Activated CD8-positive, alpha-beta memory T cell treated with anti-CD3 and anti-CD28 coated beads for 36 hours (primary cell): ENCODE measurements at regions not wholly inside any gene's neighbourhood (a gene's known extent, or its start where the extent isn't known, plus 50 kb on each side); places are given as distances from the start of the nearest gene placed in this dataset.
"Not testable (repeated sequence)": the region's sequence is repeated elsewhere in the genome, so short reads cannot be mapped to it uniquely, and the experiment has no call there.

Experiments used
- CTCF ChIA-PET: fragments of 350-600 bp; sonication (Branson Sonifier 250); formaldehyde crosslinking; loops from one replicate; lab custom pipeline; 2021; ENCODE audit warnings: antibody characterized with exemption; lab: Charles Lee
- POLR2A ChIA-PET: fragments of 350-600 bp; sonication (Branson Sonifier 250); formaldehyde crosslinking; loops from one replicate; lab custom pipeline; 2021; ENCODE audit warnings: antibody characterized with exemption; lab: Charles Lee

- POLR2A ChIA-PET, CTCF ChIA-PET: not testable (repeated sequence)
These were observed 168.5 kb downstream of the ATP6V0E2 start for GRCh38 chr7:150042281-150042680.

- CTCF ChIA-PET: not testable (repeated sequence)
These were observed 171.0 kb downstream of the ATP6V0E2 start for GRCh38 chr7:150044771-150045170.

GRCh38 chr7:150045596-150045995 is 171.8 kb downstream of the ATP6V0E2 start:
- POLR2A ChIA-PET: not testable (repeated sequence)

More at GRCh38 chr7:150044771-150045170, 171.0 kb downstream of the ATP6V0E2 start:
- POLR2A ChIA-PET: not testable (repeated sequence)

GRCh38 chr7:150046290-150047194 is 172.8 kb downstream of the ATP6V0E2 start:
- CTCF ChIA-PET, POLR2A ChIA-PET: not testable (repeated sequence)

More at GRCh38 chr7:150045596-150045995, 171.8 kb downstream of the ATP6V0E2 start:
- CTCF ChIA-PET: not testable (repeated sequence)

- POLR2A ChIA-PET, CTCF ChIA-PET: not testable (repeated sequence)
These were observed 173.6 kb downstream of the ATP6V0E2 start for GRCh38 chr7:150047329-150047728.

GRCh38 chr7:150047772-150048171 is 174.0 kb downstream of the ATP6V0E2 start:
- CTCF ChIA-PET, POLR2A ChIA-PET: not testable (repeated sequence)

GRCh38 chr7:150048244-150049011 is 174.7 kb downstream of the ATP6V0E2 start:
- ChIA-PET POLR2A (interaction anchor here (0.8 kb wide), 1 partner anchor 905 kb away, joined by 4 read pairs; no protein-coding TSS in a partner anchor), CTCF (interaction anchor here (0.7 kb wide), 1 partner anchor 166 kb away, joined by 3 read pairs; no protein-coding TSS in a partner anchor)

GRCh38 chr7:150049012-150049655 is 175.4 kb downstream of the ATP6V0E2 start:
- CTCF ChIA-PET, POLR2A ChIA-PET: not testable (repeated sequence)

- POLR2A ChIA-PET, CTCF ChIA-PET: not testable (repeated sequence)
These were observed 179.6 kb downstream of the ATP6V0E2 start for GRCh38 chr7:150053396-150053795.

- CTCF ChIA-PET, POLR2A ChIA-PET: not testable (repeated sequence)
These were observed 180.5 kb downstream of the ATP6V0E2 start for GRCh38 chr7:150054242-150054641.

GRCh38 chr7:150060259-150061221 is 186.8 kb downstream of the ATP6V0E2 start:
- POLR2A ChIA-PET, CTCF ChIA-PET: not testable (repeated sequence)

- POLR2A ChIA-PET, CTCF ChIA-PET: not testable (repeated sequence)
These were observed 189.4 kb downstream of the ATP6V0E2 start for GRCh38 chr7:150063195-150063594.

GRCh38 chr7:150069555-150070313 is 196.0 kb downstream of the ATP6V0E2 start:
- POLR2A ChIA-PET, CTCF ChIA-PET: not testable (repeated sequence)

- POLR2A ChIA-PET, CTCF ChIA-PET: not testable (repeated sequence)
These were observed 203.8 kb downstream of the ATP6V0E2 start for GRCh38 chr7:150077543-150077942.

- POLR2A ChIA-PET, CTCF ChIA-PET: not testable (repeated sequence)
These were observed 208.1 kb downstream of the ATP6V0E2 start for GRCh38 chr7:150081865-150082264.

- POLR2A ChIA-PET, CTCF ChIA-PET: not testable (repeated sequence)
These were observed 211.0 kb downstream of the ATP6V0E2 start for GRCh38 chr7:150084724-150085123.

- POLR2A ChIA-PET, CTCF ChIA-PET: not testable (repeated sequence)
These were observed 213.7 kb downstream of the ATP6V0E2 start for GRCh38 chr7:150087478-150087877.

GRCh38 chr7:150089139-150089538 is 215.4 kb downstream of the ATP6V0E2 start:
- POLR2A ChIA-PET, CTCF ChIA-PET: not testable (repeated sequence)
